SK-N-SH (cell line): ENCODE measurements at regions not wholly inside any gene's neighbourhood (a gene's known extent, or its start where the extent isn't known, plus 50 kb on each side); places are given as distances from the start of the nearest gene placed in this dataset.
A peak's percentile ranks its signal among the peaks of the same experiment; 100 is the strongest.

Experiments
- CTCF ChIA-PET: fragments of 300-600, 350-600 bp; formaldehyde crosslinking; extraction: SDS; loops from one replicate; lab custom pipeline; 2021; lab: Yijun Ruan, JAX
- POLR2A ChIA-PET: fragments of 350-600 bp; sonication (Branson Sonifier 250); formaldehyde crosslinking; extraction: SDS; loops from one replicate; lab custom pipeline; 2020; ENCODE audit warnings: antibody characterized with exemption, inconsistent platforms; lab: Yijun Ruan, JAX
- DNase-seq: peaks from one replicate; pipeline ENCODE4 v3.0.0; 2012
- H2AFZ ChIP-seq: fragments of 200-600 bp; sonication (generic); 2 replicates; pipeline ENCODE4 v1.8.1; 2016; ENCODE audit warnings: antibody characterized with exemption, mild to moderate bottlenecking, low read depth
- H3F3A ChIP-seq: fragments of 200-600 bp; sonication (generic); replicated peaks from 2 replicates; pipeline ENCODE3; 2016; ENCODE audit warnings: antibody characterized with exemption, mild to moderate bottlenecking; ENCODE audit not compliant: insufficient read depth
- H3K27ac ChIP-seq, 2 experiments: fragments of 200-500 bp in 1 of 2; fragments of 200-600 bp in 1 of 2; sonication (Bioruptor generic) in 1 of 2; sonication (generic), shearing (Covaris generic) in 1 of 2; 2 replicates each; pipeline versions ENCODE4 v1.5.1 to v1.6.1; 2014 to 2016; ENCODE audit warnings: low read depth in 2 of 2, inconsistent platforms in 1 of 2, low read length in 1 of 2, mild to moderate bottlenecking in 1 of 2, mixed read lengths in 1 of 2
- H3K27me3 ChIP-seq: fragments of 200-600 bp; sonication (generic), shearing (Covaris generic); 2 replicates; pipeline ENCODE4 v1.6.1; 2016; ENCODE audit warnings: mixed run types; ENCODE audit not compliant: insufficient read depth
- H3K36me3 ChIP-seq, 2 experiments: fragments of 200-500 bp in 1 of 2; fragments of 200-600 bp in 1 of 2; sonication (Bioruptor generic) in 1 of 2; sonication (generic) in 1 of 2; replicated peaks in 1 of 2; 2 replicates each; pipeline versions ENCODE3 to v1.5.1; 2014 to 2016; ENCODE audit warnings: low read length in 1 of 2, mild to moderate bottlenecking in 1 of 2; ENCODE audit not compliant: insufficient read depth in 2 of 2, control insufficient read depth in 1 of 2
- H3K4me1 ChIP-seq, 2 experiments: fragments of 200-500 bp in 1 of 2; fragments of 200-600 bp in 1 of 2; sonication (Bioruptor generic) in 1 of 2; sonication (generic), shearing (Covaris generic) in 1 of 2; 2 replicates each; pipeline versions ENCODE4 v1.5.1 to v1.6.1; 2014 to 2016; ENCODE audit warnings: low read depth in 1 of 2, low read length in 1 of 2, mixed run types in 1 of 2; ENCODE audit not compliant: insufficient read depth in 2 of 2, control insufficient read depth in 1 of 2
- H3K4me2 ChIP-seq: fragments of 200-600 bp; sonication (generic), shearing (Covaris generic); 2 replicates; pipeline ENCODE4 v1.6.1; 2017; ENCODE audit warnings: mixed run types
- H3K4me3 ChIP-seq, 2 experiments: fragments of 200-500 bp in 1 of 2; fragments of 200-600 bp in 1 of 2; sonication (Bioruptor generic) in 1 of 2; sonication (generic), shearing (Covaris generic) in 1 of 2; 2 replicates each; pipeline versions ENCODE4 v1.5.1 to v1.8.1; 2014 to 2016; ENCODE audit warnings: low read depth in 2 of 2, inconsistent platforms in 1 of 2, low read length in 1 of 2, mild to moderate bottlenecking in 1 of 2, mixed read lengths in 1 of 2, moderate library complexity in 1 of 2
- H3K79me2 ChIP-seq: fragments of 200-600 bp; sonication (generic); 2 replicates; pipeline ENCODE4 v1.8.1; 2017; ENCODE audit warnings: mild to moderate bottlenecking; ENCODE audit not compliant: insufficient read depth
- H3K9ac ChIP-seq: fragments of 200-600 bp; sonication (generic); 2 replicates; pipeline ENCODE4 v1.6.1; 2017; ENCODE audit warnings: mixed run types
- H3K9me2 ChIP-seq: fragments of 200-600 bp; sonication (generic); 2 replicates; pipeline ENCODE4 v1.6.1; 2017; ENCODE audit warnings: mixed run types
- H3K9me3 ChIP-seq: fragments of 200-600 bp; sonication (generic); 2 replicates; pipeline ENCODE4 v1.6.1; 2017; ENCODE audit warnings: mixed run types, mild to moderate bottlenecking, moderate library complexity
- H4K20me1 ChIP-seq: fragments of 200-600 bp; sonication (generic); 2 replicates; pipeline ENCODE4 v1.6.1; 2017; ENCODE audit warnings: mild to moderate bottlenecking, mixed run types; ENCODE audit not compliant: insufficient read depth
- EP300 ChIP-seq, 2 experiments: IDR thresholded peaks; 2 replicates each; pipeline versions ENCODE4 v1.4.0 to v1.6.1; 2012; ENCODE audit warnings: borderline replicate concordance in 1 of 2, low read depth in 1 of 2, low read length in 1 of 2
- EZH2phosphoT487 ChIP-seq: fragments of 200-600 bp; sonication (generic); IDR thresholded peaks from 2 replicates; pipeline ENCODE4 v1.6.1; 2017; ENCODE audit warnings: low read depth, mixed run types, mild to moderate bottlenecking, antibody characterized with exemption, moderate library complexity, borderline replicate concordance
- RAD21 ChIP-seq: IDR thresholded peaks from 2 replicates; pipeline ENCODE4 v1.6.1; 2012; ENCODE audit warnings: mild to moderate bottlenecking, low read length
- RFX5 ChIP-seq: IDR thresholded peaks from 2 replicates; pipeline ENCODE4 v1.6.1; 2012; ENCODE audit warnings: mild to moderate bottlenecking, improper control_type of control experiment, low read length
- SMC3 ChIP-seq: IDR thresholded peaks from 2 replicates; pipeline ENCODE4 v1.6.1; 2012; ENCODE audit warnings: low read depth, low read length, improper control_type of control experiment
- TCF12 ChIP-seq: IDR thresholded peaks from 2 replicates; pipeline ENCODE4 v1.4.0; 2012
- TEAD4 ChIP-seq: IDR thresholded peaks from 2 replicates; pipeline ENCODE4 v1.4.0; 2012; ENCODE audit warnings: mild to moderate bottlenecking, borderline replicate concordance; ENCODE audit not compliant: insufficient read depth
- YY1 ChIP-seq: IDR thresholded peaks from 2 replicates; pipeline ENCODE4 v1.4.0; 2012; ENCODE audit warnings: low read depth, mild to moderate bottlenecking
- WGBS: methylation state at CpG from one replicate; pipeline ENCODE4 v1.1.6; 2017; ENCODE audit warnings: low lambda C conversion rate; 5-methylcytosine and 5-hydroxymethylcytosine counted together
- TF ChIP-seq, protein P1 (sequence below): fragments of 200-600 bp; sonication (generic); IDR thresholded peaks from 2 replicates; pipeline ENCODE4 v1.6.1; 2017; ENCODE audit warnings: antibody characterized with exemption, mild to moderate bottlenecking, moderate library complexity

DNA sequence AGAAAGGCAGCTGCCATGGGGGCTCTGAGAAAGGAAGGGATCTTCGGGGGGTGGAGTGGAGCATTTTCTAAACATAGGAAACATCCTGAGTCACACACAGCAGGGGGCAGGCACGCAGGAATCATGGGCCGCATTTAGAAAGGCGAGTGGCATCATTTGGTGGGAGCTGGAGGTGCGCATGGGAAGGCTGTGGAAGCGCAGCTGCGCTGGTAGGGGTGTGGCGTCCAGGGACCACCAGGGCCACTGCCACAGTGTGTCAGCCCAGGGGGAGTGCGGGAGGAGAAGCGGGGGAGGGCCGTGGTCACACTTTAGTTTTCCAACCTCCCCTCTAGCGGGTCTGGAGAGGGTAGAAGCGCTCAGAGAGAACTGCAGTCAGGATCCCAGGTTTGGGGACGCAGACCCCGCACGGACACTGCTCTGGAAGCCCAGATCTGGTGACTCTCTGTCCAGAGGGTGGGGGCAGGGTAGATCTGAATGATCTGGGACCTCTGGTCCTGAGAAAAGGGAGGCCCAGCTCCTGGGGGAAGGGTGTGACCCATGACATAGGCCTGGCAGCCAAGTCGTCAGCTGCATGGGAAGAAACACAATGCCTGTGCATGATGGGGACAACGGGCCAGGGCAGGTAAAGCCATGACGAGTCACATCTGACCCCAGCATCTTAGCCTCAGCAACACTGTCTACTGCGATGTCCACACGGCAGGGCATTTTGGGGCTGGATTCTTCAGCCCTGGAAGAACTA is 88.0 kb upstream of the IQSEC1 start:
- Histone ChIP-seq H3K36me3 (no peaks in the 10 kb centered on the region), H3K79me2 (no peaks in the 10 kb centered on the region), H3K9ac (no peak overlapping the region), H3K4me2 (no peak overlapping the region), H3K9me3 (no peaks in the 10 kb centered on the region), H3K27ac (no peak overlapping the region), H3F3A (no peaks in the 10 kb centered on the region), H3K4me3 (no peak overlapping the region), H3K27me3 (no peaks in the 10 kb centered on the region), H2AFZ (no peak overlapping the region), H3K4me1 (peaks cover 0 to 16% of the 10 kb centered on the region in 2 experiments; a peak in 1 of 4 replicates), H3K9me2 (no peaks in the 10 kb centered on the region), H4K20me1 (no peaks in the 10 kb centered on the region)
- DNase-seq, result peak; percentile 64
- WGBS, result 60% methylated on average over 21 of the region's 21 CpGs
- ChIA-PET POLR2A (no interaction called here), CTCF (interaction anchor here (0.6 to 3.6 kb wide), 9 partner anchors 10 to 294 kb away, joined by 3 to 9 read pairs (median 3); no protein-coding TSS in a partner anchor)
- TF ChIP-seq TCF12 (no peak), RAD21 (peak; percentile 23; the same call in 1 of the 2 replicates), TEAD4 (no peak), SMC3 (peak; percentile 14; the same call in 1 of the 2 replicates)
- TF ChIP-seq, protein P1, sequence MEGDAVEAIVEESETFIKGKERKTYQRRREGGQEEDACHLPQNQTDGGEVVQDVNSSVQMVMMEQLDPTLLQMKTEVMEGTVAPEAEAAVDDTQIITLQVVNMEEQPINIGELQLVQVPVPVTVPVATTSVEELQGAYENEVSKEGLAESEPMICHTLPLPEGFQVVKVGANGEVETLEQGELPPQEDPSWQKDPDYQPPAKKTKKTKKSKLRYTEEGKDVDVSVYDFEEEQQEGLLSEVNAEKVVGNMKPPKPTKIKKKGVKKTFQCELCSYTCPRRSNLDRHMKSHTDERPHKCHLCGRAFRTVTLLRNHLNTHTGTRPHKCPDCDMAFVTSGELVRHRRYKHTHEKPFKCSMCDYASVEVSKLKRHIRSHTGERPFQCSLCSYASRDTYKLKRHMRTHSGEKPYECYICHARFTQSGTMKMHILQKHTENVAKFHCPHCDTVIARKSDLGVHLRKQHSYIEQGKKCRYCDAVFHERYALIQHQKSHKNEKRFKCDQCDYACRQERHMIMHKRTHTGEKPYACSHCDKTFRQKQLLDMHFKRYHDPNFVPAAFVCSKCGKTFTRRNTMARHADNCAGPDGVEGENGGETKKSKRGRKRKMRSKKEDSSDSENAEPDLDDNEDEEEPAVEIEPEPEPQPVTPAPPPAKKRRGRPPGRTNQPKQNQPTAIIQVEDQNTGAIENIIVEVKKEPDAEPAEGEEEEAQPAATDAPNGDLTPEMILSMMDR, result 0 out of 2 replicates have a peak, but pooled peaks have one; percentile 12

- Histone ChIP-seq H3K9ac (no peak overlapping the region), H3K4me3 (no peak overlapping the region), H3K27me3 (no peaks in the 10 kb centered on the region), H3K36me3 (no peaks in the 10 kb centered on the region), H3K4me2 (no peak overlapping the region), H4K20me1 (no peaks in the 10 kb centered on the region), H3K79me2 (no peaks in the 10 kb centered on the region), H3K9me3 (no peaks in the 10 kb centered on the region; the same call in 1 of the 2 replicates), H3F3A (no peaks in the 10 kb centered on the region), H3K4me1 (peaks cover 0 to 16% of the 10 kb centered on the region in 2 experiments; a peak in 1 of 4 replicates), H3K9me2 (no peaks in the 10 kb centered on the region), H2AFZ (no peak overlapping the region), H3K27ac (no peak overlapping the region; a peak in 1 of 4 replicates)
- POLR2A ChIA-PET, result no interaction called here
- 29% methylated on average over 1 of the region's 1 CpG for WGBS
- TF ChIP-seq RFX5 (no peak), YY1 (no peak), EZH2phosphoT487 (no peak), EP300 (IDR thresholded peaks at IDR 0.05; ENCODE audit: borderline replicate concordance in 1 of 2, low read depth in 1 of 2, low read length in 1 of 2) (no peak)
- CTCF ChIA-PET, result interaction anchor here (0.9 to 3.6 kb wide), 5 partner anchors 11 to 68 kb away, joined by 3 to 9 read pairs (median 6); no protein-coding TSS in a partner anchor
- DNase-seq, result peak; percentile 57
Measured at GRCh38 chr3:13160619-13161018, 87.4 kb upstream of the IQSEC1 start.
